ENCODE measurements at regions not wholly inside any gene's neighbourhood (a gene's known extent, or its start where the extent isn't known, plus 50 kb on each side); places are given as distances from the start of the nearest gene placed in this dataset.

GRCh38 chr4:19727141-19727540, 524.6 kb upstream of the SLIT2 start:
- H3K4me3 ChIP-seq (ENCODE audit: low read depth, low read length), result no peak overlapping the region
- DNase-seq (ENCODE audit: low read depth), result no peak
- TF ChIP-seq CTCF (conservative IDR thresholded peaks at IDR 0.05; ENCODE audit: low read depth, low read length), result no peak

- no peak for TF ChIP-seq CTCF (conservative IDR thresholded peaks at IDR 0.05; ENCODE audit: low read depth, low read length)
- DNase-seq (ENCODE audit: low read depth), result peak; percentile 45
- H3K4me3 ChIP-seq (ENCODE audit: low read depth, low read length), result no peak overlapping the region
Observed at GRCh38 chr4:19725130-19725529, 526.6 kb upstream of the SLIT2 start.

GRCh38 chr4:19722404-19722803, 529.3 kb upstream of the SLIT2 start:
- DNase-seq (ENCODE audit: low read depth), result no peak
- TF ChIP-seq CTCF (conservative IDR thresholded peaks at IDR 0.05; ENCODE audit: low read depth, low read length), result no peak
- H3K4me3 ChIP-seq (ENCODE audit: low read depth, low read length), result no peak overlapping the region

GRCh38 chr4:19721587-19721986, 530.1 kb upstream of the SLIT2 start:
- no peak overlapping the region for H3K4me3 ChIP-seq (ENCODE audit: low read depth, low read length)
- TF ChIP-seq CTCF (conservative IDR thresholded peaks at IDR 0.05; ENCODE audit: low read depth, low read length), result no peak
- no peak for DNase-seq (ENCODE audit: low read depth)

- no peak overlapping the region for H3K4me3 ChIP-seq (ENCODE audit: low read depth, low read length)
- TF ChIP-seq CTCF (conservative IDR thresholded peaks at IDR 0.05; ENCODE audit: low read depth, low read length), result no peak
- DNase-seq (ENCODE audit: low read depth), result no peak
Observed at GRCh38 chr4:19720610-19721009, 531.1 kb upstream of the SLIT2 start.

GRCh38 chr4:19720190-19720589, 531.5 kb upstream of the SLIT2 start:
- no peak for DNase-seq (ENCODE audit: low read depth)
- no peak for TF ChIP-seq CTCF (conservative IDR thresholded peaks at IDR 0.05; ENCODE audit: low read depth, low read length)
- no peak overlapping the region for H3K4me3 ChIP-seq (ENCODE audit: low read depth, low read length)

GRCh38 chr4:19711871-19712270, 539.8 kb upstream of the SLIT2 start:
- TF ChIP-seq CTCF (conservative IDR thresholded peaks at IDR 0.05; ENCODE audit: low read depth, low read length), result no peak
- H3K4me3 ChIP-seq (ENCODE audit: low read depth, low read length), result no peak overlapping the region
- DNase-seq (ENCODE audit: low read depth), result peak; percentile 61

All from choroid plexus epithelial cell (primary cell).